Prostate gland (tissue), 2 donors: ENCODE measurements at regions not wholly inside any gene's neighbourhood (a gene's known extent, or its start where the extent isn't known, plus 50 kb on each side); places are given as distances from the start of the nearest gene placed in this dataset.

Experiments
- CTCF ChIP-seq, 4 experiments: fragments of 200-600 bp in 2 of 4; fragments of 450-650 bp in 2 of 4; sonication (generic) in 2 of 4; IDR thresholded peaks; 1 replicate in 3 of 4; 2 replicates in 1 of 4; pipeline ENCODE4 v1.5.1; 2016 to 2019; ENCODE audit warnings: antibody characterized with exemption in 4 of 4, mild to moderate bottlenecking in 2 of 4, moderate library complexity in 2 of 4
- POLR2A ChIP-seq: fragments of 450-650 bp; IDR thresholded peaks from one replicate; pipeline ENCODE4 v1.6.1; 2016; ENCODE audit warnings: antibody characterized with exemption, mild to moderate bottlenecking
- POLR2AphosphoS5 ChIP-seq: sonication (generic); formaldehyde crosslinking; IDR thresholded peaks from one replicate; pipeline ENCODE4 v1.6.1; 2017; ENCODE audit warnings: antibody characterized with exemption

- TF ChIP-seq POLR2A (no peak), CTCF (IDR thresholded peaks at IDR 0.05) (no peak), POLR2AphosphoS5 (no peak)
These were observed 217.6 kb upstream of the TMEM229A start for GRCh38 chr7:124250297-124251034.
